Activated CD8-positive, alpha-beta memory T cell treated with anti-CD3 and anti-CD28 coated beads, Interleukin-2, amount 50 U/mL, for 4 hours (primary cell): ENCODE measurements at regions not wholly inside any gene's neighbourhood (a gene's known extent, or its start where the extent isn't known, plus 50 kb on each side); places are given as distances from the start of the nearest gene placed in this dataset.

Experiments used
- DNase-seq: peaks from one replicate; pipeline ENCODE4 v3.0.0-alpha.2; 2020

GRCh38 chr7:69126896-69127479 is 471.3 kb upstream of the AUTS2 start:
- DNase-seq: no peak

GRCh38 chr7:69129524-69129923 is 468.8 kb upstream of the AUTS2 start:
- DNase-seq: no peak

- DNase-seq: no peak
Observed at GRCh38 chr7:69129951-69130350, 468.3 kb upstream of the AUTS2 start.

- DNase-seq: no peak
Observed at GRCh38 chr7:69130396-69130795, 467.9 kb upstream of the AUTS2 start.

- no peak for DNase-seq
Observed at GRCh38 chr7:69134316-69134715, 464.0 kb upstream of the AUTS2 start.

GRCh38 chr7:69147631-69148030 is 450.6 kb upstream of the AUTS2 start:
- no peak for DNase-seq

GRCh38 chr7:69149804-69150782 is 448.2 kb upstream of the AUTS2 start:
- DNase-seq: no peak

- no peak for DNase-seq
Observed at GRCh38 chr7:69162326-69162725, 435.9 kb upstream of the AUTS2 start.

GRCh38 chr7:69162931-69163670 is 435.2 kb upstream of the AUTS2 start:
- DNase-seq: no peak

- no peak for DNase-seq
Observed at GRCh38 chr7:69166979-69167516, 431.2 kb upstream of the AUTS2 start.

GRCh38 chr7:69169386-69169785 is 428.9 kb upstream of the AUTS2 start:
- DNase-seq: no peak

- no peak for DNase-seq
Observed at GRCh38 chr7:69172357-69173077, 425.8 kb upstream of the AUTS2 start.

- no peak for DNase-seq
Observed at GRCh38 chr7:69173341-69173740, 424.9 kb upstream of the AUTS2 start.

GRCh38 chr7:69173846-69174245 is 424.4 kb upstream of the AUTS2 start:
- DNase-seq: no peak

GRCh38 chr7:69176841-69177240 is 421.4 kb upstream of the AUTS2 start:
- DNase-seq: no peak

GRCh38 chr7:69177461-69177861 is 420.8 kb upstream of the AUTS2 start:
- DNase-seq: no peak

GRCh38 chr7:69177941-69178494 is 420.3 kb upstream of the AUTS2 start:
- no peak for DNase-seq

GRCh38 chr7:69180662-69181061 is 417.6 kb upstream of the AUTS2 start:
- DNase-seq: no peak

- DNase-seq: no peak
Observed at GRCh38 chr7:69182596-69183467, 415.4 kb upstream of the AUTS2 start.

GRCh38 chr7:69184339-69184738 is 413.9 kb upstream of the AUTS2 start:
- DNase-seq: no peak

GRCh38 chr7:69185170-69185569 is 413.1 kb upstream of the AUTS2 start:
- DNase-seq: no peak
